ENCODE measurements at regions not wholly inside any gene's neighbourhood (a gene's known extent, or its start where the extent isn't known, plus 50 kb on each side); places are given as distances from the start of the nearest gene placed in this dataset.

DNA sequence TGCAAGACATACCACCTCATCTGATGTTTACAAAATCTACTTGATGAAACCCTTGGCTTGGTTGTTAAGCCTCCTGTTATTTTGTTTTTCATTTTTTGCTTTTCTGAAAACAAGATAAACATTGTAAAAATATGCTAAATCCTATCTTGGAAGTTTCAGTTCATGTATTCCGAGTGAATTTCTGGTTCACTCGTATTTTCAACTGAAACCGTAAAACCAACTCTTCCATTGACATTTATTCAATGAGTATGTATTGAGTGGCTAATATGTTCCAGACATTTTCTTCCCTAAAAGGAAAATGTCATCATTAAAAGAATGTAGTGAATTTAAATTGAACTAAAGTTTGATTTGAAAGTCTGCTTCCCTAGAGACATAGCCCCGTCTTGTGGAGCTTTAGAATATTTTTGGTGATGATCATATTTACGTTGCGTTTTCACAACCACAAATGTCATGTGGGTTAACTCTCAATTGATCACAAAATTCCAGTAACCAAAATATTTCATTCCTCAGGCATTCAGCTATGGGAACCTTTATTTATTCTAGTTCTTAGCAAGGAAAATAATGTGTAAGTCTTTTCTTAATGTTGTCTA lies 204.2 kb downstream of the MBD2 start:
- DNase-seq = no peak

GRCh38 chr18:54019641-54020040 lies 204.8 kb downstream of the MBD2 start:
- no peak for DNase-seq

GRCh38 chr18:54013452-54013851 lies 211.0 kb downstream of the MBD2 start:
- DNase-seq = no peak

GRCh38 chr18:54004828-54005227 lies 219.6 kb downstream of the MBD2 start:
- no peak for DNase-seq

GRCh38 chr18:54003195-54003594 lies 221.3 kb downstream of the MBD2 start:
- no peak for DNase-seq

DNA sequence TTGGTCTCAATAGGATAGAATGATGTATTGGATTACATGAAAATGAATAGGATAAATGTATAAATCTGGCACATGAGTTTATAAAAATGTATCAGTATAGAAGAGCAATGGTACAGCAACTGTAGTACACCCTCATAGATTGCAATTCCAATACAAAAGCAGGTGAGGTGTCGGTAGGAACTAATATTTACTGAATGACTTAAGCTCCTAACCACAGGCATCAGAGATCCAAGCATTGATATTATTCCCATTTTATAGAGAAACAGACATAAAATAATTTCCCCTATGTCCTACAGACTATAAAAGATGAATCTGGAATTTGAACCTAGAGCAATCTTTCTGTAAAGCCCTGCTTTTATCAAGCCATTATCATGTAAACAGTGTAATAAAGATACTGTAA lies 227.4 kb downstream of the MBD2 start:
- no peak for DNase-seq

GRCh38 chr18:53994016-53994415 lies 230.5 kb downstream of the MBD2 start:
- no peak for DNase-seq

DNA sequence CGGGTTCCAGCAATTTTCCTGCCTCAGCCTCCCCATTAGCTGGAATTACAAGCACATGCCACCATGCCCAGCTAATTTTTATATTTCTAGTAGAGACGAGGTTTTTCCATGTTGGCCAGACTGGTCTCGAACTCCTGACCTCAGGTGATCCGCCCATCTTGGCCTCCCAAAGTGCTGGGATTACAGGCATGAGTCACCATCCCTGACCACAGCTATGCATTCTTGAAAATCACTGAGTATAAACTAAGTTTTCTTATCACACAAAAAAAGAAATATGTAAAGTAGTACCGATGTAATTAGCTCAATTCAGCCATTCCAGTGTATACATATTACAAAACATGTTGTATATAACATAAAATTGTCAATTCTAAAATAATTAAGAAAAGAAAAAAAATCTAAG lies 232.7 kb downstream of the MBD2 start:
- no peak for DNase-seq

DNA sequence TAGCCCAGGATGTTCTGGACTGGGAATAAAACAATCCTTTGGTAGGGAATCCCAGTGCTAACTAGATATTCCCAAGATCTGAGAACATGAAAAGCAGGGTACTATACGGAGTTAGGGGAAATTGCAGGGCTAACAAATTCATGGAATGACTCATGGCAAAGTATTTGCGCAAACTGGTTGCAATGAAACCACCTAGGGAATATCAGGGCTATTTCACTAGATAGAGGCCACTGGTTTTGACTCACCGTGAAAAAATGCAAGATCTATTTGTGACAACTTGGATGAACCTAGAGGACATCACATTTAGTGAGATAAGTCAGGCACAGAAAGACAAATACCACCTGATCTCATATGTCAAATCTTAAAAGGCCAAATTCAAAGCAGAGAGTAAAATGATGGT lies 233.3 kb downstream of the MBD2 start:
- no peak for DNase-seq

GRCh38 chr18:53990485-53990884 lies 234.0 kb downstream of the MBD2 start:
- DNase-seq = no peak

GRCh38 chr18:53984021-53984420 lies 240.4 kb downstream of the MBD2 start:
- DNase-seq = no peak

GRCh38 chr18:53971331-53971730 lies 253.1 kb downstream of the MBD2 start:
- DNase-seq = no peak

GRCh38 chr18:53952700-53953099 lies 271.8 kb downstream of the MBD2 start:
- DNase-seq = no peak

- DNase-seq = no peak
Measured at GRCh38 chr18:53950545-53950944, 273.9 kb downstream of the MBD2 start.

- DNase-seq = no peak
Measured at GRCh38 chr18:53948991-53949390, 275.5 kb downstream of the MBD2 start.

DNA sequence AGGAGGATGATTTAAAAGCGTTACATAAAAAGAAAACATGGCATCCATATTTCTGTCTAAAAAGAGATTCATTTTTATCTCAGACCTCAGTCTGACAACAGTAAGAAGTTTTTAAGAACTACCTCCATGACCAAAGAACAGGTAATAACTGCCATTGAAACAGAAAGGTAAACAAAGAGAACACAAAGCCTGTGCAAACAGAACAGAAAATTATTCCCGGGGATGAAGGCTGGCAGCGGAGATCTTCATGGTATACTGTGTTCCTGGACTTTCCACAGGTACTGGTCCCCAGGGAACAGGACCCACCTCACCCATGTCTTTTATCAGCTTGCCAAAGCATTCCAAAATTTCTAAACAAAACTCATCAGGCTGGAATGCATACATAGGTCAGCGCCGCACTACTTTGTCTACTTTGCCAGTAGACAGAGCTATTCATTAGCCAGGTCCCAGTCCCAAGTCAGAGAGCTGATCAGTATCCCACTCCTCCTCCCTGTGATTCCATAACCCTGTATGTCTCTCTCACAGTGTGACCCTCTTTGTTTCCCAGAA lies 277.3 kb downstream of the MBD2 start:
- no peak for DNase-seq

DNA sequence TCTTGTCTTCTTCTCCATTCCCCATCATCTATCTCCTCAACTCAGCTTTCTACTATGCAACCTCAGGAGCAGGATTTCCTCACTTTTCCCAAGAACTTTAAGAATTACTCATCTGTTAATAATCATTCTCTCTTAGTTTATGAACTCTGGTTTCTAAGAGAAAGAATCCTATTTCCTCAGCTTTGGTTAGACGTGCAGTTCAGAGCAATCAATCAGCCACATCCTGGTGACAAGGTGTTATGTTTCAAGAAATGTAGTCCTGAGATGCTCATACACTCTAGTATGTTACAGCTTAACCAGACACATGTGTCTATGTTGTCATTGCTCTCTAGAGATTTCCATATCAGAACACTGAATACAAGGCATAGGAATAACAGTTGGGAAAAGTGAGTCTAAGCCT lies 277.9 kb downstream of the MBD2 start:
- no peak for DNase-seq

DNA sequence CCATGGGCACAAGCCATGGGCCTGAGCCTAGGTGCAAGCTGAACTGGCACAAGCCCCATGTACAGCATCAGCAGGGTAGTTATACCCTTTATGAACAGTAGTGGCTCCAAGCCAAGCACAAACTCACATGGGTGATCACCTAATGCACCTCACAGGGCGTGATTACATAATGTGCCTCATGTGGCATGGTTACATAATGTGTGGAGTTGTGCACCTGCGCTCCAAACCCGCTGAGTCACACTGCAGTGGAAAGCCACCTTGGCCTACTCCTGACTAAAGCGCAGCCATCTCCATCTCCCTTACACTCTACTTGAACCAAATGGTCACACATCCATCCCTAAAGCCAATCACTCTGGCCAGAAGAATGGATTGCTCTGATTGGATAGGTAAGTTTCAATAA lies 279.7 kb downstream of the MBD2 start:
- DNase-seq = no peak

- no peak for DNase-seq
Measured at GRCh38 chr18:53943326-53943860, 281.1 kb downstream of the MBD2 start.

GRCh38 chr18:53941601-53942338 lies 282.7 kb downstream of the MBD2 start:
- no peak for DNase-seq

- no peak for DNase-seq
Measured at GRCh38 chr18:53937037-53937436, 287.4 kb downstream of the MBD2 start.

GRCh38 chr18:53935803-53936202 lies 288.7 kb downstream of the MBD2 start:
- DNase-seq = no peak

- no peak for DNase-seq
Measured at GRCh38 chr18:53935399-53935798, 289.1 kb downstream of the MBD2 start.

- no peak for DNase-seq
Measured at GRCh38 chr18:53920312-53921075, 304.0 kb downstream of the MBD2 start.

Data from NCI-H1436 treated with DMSO at 0.1 percent for 48 hours (cell line).